Adrenal gland (tissue), 5 donors: ENCODE measurements at regions not wholly inside any gene's neighbourhood (a gene's known extent, or its start where the extent isn't known, plus 50 kb on each side); places are given as distances from the start of the nearest gene placed in this dataset.

Experiments used
- CTCF ChIP-seq, 6 experiments: fragments of 450-650 bp in 4 of 6; fragments of 200-600 bp in 2 of 6; sonication (generic) in 1 of 6; IDR thresholded peaks; 1 replicate in 5 of 6; 2 replicates in 1 of 6; pipeline versions ENCODE4 v1.5.1 to v1.8.0; 2016 to 2021; ENCODE audit warnings: antibody characterized with exemption in 6 of 6, mild to moderate bottlenecking in 2 of 6, moderate library complexity in 1 of 6
- POLR2A ChIP-seq, 2 donors: fragments of 450-650 bp; IDR thresholded peaks; one replicate each; pipeline ENCODE4 v1.6.1; 2017; ENCODE audit warnings: antibody characterized with exemption in 2 of 2, mild to moderate bottlenecking in 2 of 2, moderate library complexity in 1 of 2
- donor health status: DM: no; HTN: no; CAD: no.

- TF ChIP-seq CTCF (IDR thresholded peaks at IDR 0.05) = no peak
- TF ChIP-seq POLR2A (IDR thresholded peaks at IDR 0.05) = no peak
Observed at GRCh38 chr1:178613271-178613945, 100.5 kb downstream of the TEX35 start.
